GM12878 (cell line): ENCODE measurements at regions not wholly inside any gene's neighbourhood (a gene's known extent, or its start where the extent isn't known, plus 50 kb on each side); places are given as distances from the start of the nearest gene placed in this dataset.

Experiments used
- BHLHE40 ChIP-seq, 2 experiments: fragments of 450-650 bp in 1 of 2; IDR thresholded peaks; 2 replicates each; pipeline ENCODE4 v1.6.1; 2011 to 2017; ENCODE audit warnings: low read depth in 2 of 2, borderline replicate concordance in 1 of 2, improper control_type of control experiment in 1 of 2, low read length in 1 of 2, mild to moderate bottlenecking in 1 of 2
- CBX5 ChIP-seq: sonication (generic); IDR thresholded peaks from 2 replicates; pipeline ENCODE4 v1.6.1; 2016; ENCODE audit warnings: low read depth, moderate library complexity, mild to moderate bottlenecking, inconsistent platforms
- CHD4 ChIP-seq: fragments of 200-600 bp; sonication (generic); IDR thresholded peaks from 2 replicates; pipeline ENCODE4 v1.6.1; 2016; ENCODE audit warnings: mild to moderate bottlenecking
- CREB1 ChIP-seq: IDR thresholded peaks from 2 replicates; pipeline ENCODE4 v1.6.1; 2012; ENCODE audit warnings: low read depth, mild to moderate bottlenecking, inconsistent platforms
- CREM ChIP-seq: IDR thresholded peaks from 2 replicates; pipeline ENCODE4 v1.6.1; 2014; ENCODE audit warnings: antibody characterized with exemption, low read depth
- EGR1 ChIP-seq, 2 experiments: IDR thresholded peaks; 1 replicate in 1 of 2; 2 replicates in 1 of 2; pipeline ENCODE4 v1.6.1; 2011 to 2012; ENCODE audit warnings: low read depth in 2 of 2, low read length in 2 of 2, borderline replicate concordance in 1 of 2, mild to moderate bottlenecking in 1 of 2, moderate library complexity in 1 of 2
- FOXK2 ChIP-seq: fragments of 450-650 bp; IDR thresholded peaks from 2 replicates; pipeline ENCODE4 v1.6.1; 2017; ENCODE audit warnings: mild to moderate bottlenecking, moderate library complexity
- FOXM1 ChIP-seq: IDR thresholded peaks from 2 replicates; pipeline ENCODE4 v1.6.1; 2012; ENCODE audit warnings: low read depth, mild to moderate bottlenecking, inconsistent platforms, low read length, moderate library complexity
- GABPA ChIP-seq: IDR thresholded peaks from 2 replicates; pipeline ENCODE4 v1.6.1; 2014; ENCODE audit warnings: antibody characterized with exemption, low read depth, mild to moderate bottlenecking, inconsistent platforms
- MTA3 ChIP-seq: IDR thresholded peaks from 2 replicates; pipeline ENCODE4 v1.6.1; 2012; ENCODE audit warnings: low read length, inconsistent platforms, borderline replicate concordance
- MXI1 ChIP-seq: fragments of 150-350 bp; IDR thresholded peaks from 2 replicates; pipeline ENCODE4 v1.6.1; 2011; ENCODE audit warnings: low read depth, mild to moderate bottlenecking, inconsistent platforms, low read length, improper control_type of control experiment
- NFIC ChIP-seq: IDR thresholded peaks from 2 replicates; pipeline ENCODE4 v1.6.1; 2012; ENCODE audit warnings: low read depth, mild to moderate bottlenecking, inconsistent platforms, low read length, moderate library complexity
- POU2F2 ChIP-seq: IDR thresholded peaks from 3 replicates; pipeline ENCODE4 v1.6.1; 2011; ENCODE audit warnings: low read depth, mild to moderate bottlenecking, low read length, borderline replicate concordance
- RFX5 ChIP-seq: IDR thresholded peaks from 2 replicates; pipeline ENCODE4 v1.6.1; 2011; ENCODE audit warnings: low read depth, low read length, improper control_type of control experiment
- SMAD5 ChIP-seq: IDR thresholded peaks from 2 replicates; pipeline ENCODE4 v1.6.1; 2016; ENCODE audit warnings: antibody characterized with exemption, low read depth
- SMARCA5 ChIP-seq: fragments of 450-650 bp; IDR thresholded peaks from 2 replicates; pipeline ENCODE4 v1.6.1; 2017; ENCODE audit warnings: mild to moderate bottlenecking
- TARDBP ChIP-seq: IDR thresholded peaks from 2 replicates; pipeline ENCODE4 v1.6.1; 2016; ENCODE audit warnings: borderline replicate concordance
- TCF7 ChIP-seq: IDR thresholded peaks from 2 replicates; pipeline ENCODE4 v1.6.1; 2014; ENCODE audit warnings: antibody characterized with exemption, borderline replicate concordance
- ZBED1 ChIP-seq: IDR thresholded peaks from 2 replicates; pipeline ENCODE4 v1.6.1; 2016; ENCODE audit warnings: borderline replicate concordance
- ZNF384 ChIP-seq: IDR thresholded peaks from 2 replicates; pipeline ENCODE4 v1.6.1; 2012; ENCODE audit warnings: low read depth, mild to moderate bottlenecking, low read length, improper control_type of control experiment, borderline replicate concordance
- TF ChIP-seq, protein P1 (sequence below): IDR thresholded peaks from 2 replicates; pipeline ENCODE4 v1.6.1; 2012; ENCODE audit warnings: improper control_type of control experiment, low read depth, low read length; ENCODE audit not compliant: insufficient replicate concordance
- TF ChIP-seq, protein P2 (sequence below): fragments of 450-650 bp; IDR thresholded peaks from 2 replicates; pipeline ENCODE4 v1.6.1; 2017; ENCODE audit warnings: mild to moderate bottlenecking, moderate library complexity
- TF ChIP-seq, protein P3 (sequence below): fragments of 450-650 bp; IDR thresholded peaks from 2 replicates; pipeline ENCODE4 v1.6.1; 2016; ENCODE audit warnings: mild to moderate bottlenecking

DNA sequence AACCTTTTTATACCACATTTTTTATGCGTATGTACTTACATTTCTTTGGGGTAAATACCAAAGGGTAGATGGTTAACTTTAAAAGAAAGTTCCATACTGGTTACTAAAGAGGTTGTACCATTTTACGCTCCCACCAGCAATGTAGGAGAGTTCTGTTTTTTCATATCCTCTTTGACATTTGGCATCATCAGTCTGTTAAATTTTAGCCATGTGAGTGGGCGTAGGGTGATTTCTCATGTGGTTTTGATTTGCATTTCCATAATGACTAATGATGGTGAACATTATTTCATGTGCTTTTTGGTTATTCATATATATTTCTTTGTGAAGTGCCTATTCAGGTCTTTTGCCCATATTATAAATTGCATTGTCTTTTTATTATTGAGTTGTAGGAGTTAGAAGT is 194.2 kb downstream of the PRL start (continued):
- TF ChIP-seq, protein P1, sequence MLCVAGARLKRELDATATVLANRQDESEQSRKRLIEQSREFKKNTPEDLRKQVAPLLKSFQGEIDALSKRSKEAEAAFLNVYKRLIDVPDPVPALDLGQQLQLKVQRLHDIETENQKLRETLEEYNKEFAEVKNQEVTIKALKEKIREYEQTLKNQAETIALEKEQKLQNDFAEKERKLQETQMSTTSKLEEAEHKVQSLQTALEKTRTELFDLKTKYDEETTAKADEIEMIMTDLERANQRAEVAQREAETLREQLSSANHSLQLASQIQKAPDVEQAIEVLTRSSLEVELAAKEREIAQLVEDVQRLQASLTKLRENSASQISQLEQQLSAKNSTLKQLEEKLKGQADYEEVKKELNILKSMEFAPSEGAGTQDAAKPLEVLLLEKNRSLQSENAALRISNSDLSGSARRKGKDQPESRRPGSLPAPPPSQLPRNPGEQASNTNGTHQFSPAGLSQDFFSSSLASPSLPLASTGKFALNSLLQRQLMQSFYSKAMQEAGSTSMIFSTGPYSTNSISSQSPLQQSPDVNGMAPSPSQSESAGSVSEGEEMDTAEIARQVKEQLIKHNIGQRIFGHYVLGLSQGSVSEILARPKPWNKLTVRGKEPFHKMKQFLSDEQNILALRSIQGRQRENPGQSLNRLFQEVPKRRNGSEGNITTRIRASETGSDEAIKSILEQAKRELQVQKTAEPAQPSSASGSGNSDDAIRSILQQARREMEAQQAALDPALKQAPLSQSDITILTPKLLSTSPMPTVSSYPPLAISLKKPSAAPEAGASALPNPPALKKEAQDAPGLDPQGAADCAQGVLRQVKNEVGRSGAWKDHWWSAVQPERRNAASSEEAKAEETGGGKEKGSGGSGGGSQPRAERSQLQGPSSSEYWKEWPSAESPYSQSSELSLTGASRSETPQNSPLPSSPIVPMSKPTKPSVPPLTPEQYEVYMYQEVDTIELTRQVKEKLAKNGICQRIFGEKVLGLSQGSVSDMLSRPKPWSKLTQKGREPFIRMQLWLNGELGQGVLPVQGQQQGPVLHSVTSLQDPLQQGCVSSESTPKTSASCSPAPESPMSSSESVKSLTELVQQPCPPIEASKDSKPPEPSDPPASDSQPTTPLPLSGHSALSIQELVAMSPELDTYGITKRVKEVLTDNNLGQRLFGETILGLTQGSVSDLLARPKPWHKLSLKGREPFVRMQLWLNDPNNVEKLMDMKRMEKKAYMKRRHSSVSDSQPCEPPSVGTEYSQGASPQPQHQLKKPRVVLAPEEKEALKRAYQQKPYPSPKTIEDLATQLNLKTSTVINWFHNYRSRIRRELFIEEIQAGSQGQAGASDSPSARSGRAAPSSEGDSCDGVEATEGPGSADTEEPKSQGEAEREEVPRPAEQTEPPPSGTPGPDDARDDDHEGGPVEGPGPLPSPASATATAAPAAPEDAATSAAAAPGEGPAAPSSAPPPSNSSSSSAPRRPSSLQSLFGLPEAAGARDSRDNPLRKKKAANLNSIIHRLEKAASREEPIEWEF: peak; percentile 17
- TF ChIP-seq BHLHE40 (IDR thresholded peaks at IDR 0.05; ENCODE audit: borderline replicate concordance in 1 of 2, low read depth in 2 of 2, low read length in 1 of 2) (peak; percentile 48 to 60; a peak in 2 of 4 replicates), GABPA (no peak), MTA3 (0 out of 2 replicates have a peak, but pooled peaks have one; percentile 35), TCF7 (peak; percentile 85), ZBED1 (peak; percentile 66; the same call in 1 of the 2 replicates), EGR1 (IDR thresholded peaks at IDR 0.05; ENCODE audit: borderline replicate concordance in 1 of 2, low read depth in 2 of 2, low read length in 2 of 2) (peak in 1 of 2 experiments; percentile 86; a peak in 1 of 3 replicates), SMARCA5 (no peak), TARDBP (no peak), POU2F2 (peak; percentile 95), RFX5 (no peak), FOXK2 (no peak), MXI1 (no peak), CHD4 (no peak), NFIC (peak; percentile 86), CREB1 (peak; percentile 33; the same call in 1 of the 2 replicates), ZNF384 (peak; percentile 60), CREM (peak; percentile 61; the same call in 1 of the 2 replicates), CBX5 (peak; percentile 97), FOXM1 (peak; percentile 73; the same call in 1 of the 2 replicates), SMAD5 (no peak)
- TF ChIP-seq, protein P2, sequence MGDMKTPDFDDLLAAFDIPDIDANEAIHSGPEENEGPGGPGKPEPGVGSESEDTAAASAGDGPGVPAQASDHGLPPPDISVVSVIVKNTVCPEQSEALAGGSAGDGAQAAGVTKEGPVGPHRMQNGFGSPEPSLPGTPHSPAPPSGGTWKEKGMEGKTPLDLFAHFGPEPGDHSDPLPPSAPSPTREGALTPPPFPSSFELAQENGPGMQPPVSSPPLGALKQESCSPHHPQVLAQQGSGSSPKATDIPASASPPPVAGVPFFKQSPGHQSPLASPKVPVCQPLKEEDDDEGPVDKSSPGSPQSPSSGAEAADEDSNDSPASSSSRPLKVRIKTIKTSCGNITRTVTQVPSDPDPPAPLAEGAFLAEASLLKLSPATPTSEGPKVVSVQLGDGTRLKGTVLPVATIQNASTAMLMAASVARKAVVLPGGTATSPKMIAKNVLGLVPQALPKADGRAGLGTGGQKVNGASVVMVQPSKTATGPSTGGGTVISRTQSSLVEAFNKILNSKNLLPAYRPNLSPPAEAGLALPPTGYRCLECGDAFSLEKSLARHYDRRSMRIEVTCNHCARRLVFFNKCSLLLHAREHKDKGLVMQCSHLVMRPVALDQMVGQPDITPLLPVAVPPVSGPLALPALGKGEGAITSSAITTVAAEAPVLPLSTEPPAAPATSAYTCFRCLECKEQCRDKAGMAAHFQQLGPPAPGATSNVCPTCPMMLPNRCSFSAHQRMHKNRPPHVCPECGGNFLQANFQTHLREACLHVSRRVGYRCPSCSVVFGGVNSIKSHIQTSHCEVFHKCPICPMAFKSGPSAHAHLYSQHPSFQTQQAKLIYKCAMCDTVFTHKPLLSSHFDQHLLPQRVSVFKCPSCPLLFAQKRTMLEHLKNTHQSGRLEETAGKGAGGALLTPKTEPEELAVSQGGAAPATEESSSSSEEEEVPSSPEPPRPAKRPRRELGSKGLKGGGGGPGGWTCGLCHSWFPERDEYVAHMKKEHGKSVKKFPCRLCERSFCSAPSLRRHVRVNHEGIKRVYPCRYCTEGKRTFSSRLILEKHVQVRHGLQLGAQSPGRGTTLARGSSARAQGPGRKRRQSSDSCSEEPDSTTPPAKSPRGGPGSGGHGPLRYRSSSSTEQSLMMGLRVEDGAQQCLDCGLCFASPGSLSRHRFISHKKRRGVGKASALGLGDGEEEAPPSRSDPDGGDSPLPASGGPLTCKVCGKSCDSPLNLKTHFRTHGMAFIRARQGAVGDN: no peak
- TF ChIP-seq, protein P3, sequence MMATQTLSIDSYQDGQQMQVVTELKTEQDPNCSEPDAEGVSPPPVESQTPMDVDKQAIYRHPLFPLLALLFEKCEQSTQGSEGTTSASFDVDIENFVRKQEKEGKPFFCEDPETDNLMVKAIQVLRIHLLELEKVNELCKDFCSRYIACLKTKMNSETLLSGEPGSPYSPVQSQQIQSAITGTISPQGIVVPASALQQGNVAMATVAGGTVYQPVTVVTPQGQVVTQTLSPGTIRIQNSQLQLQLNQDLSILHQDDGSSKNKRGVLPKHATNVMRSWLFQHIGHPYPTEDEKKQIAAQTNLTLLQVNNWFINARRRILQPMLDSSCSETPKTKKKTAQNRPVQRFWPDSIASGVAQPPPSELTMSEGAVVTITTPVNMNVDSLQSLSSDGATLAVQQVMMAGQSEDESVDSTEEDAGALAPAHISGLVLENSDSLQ: peak; percentile 61; the same call in 1 of the 2 replicates
